ENCODE measurements at regions not wholly inside any gene's neighbourhood (a gene's known extent, or its start where the extent isn't known, plus 50 kb on each side); places are given as distances from the start of the nearest gene placed in this dataset.

GRCh38 chr5:118552731-118553360 lies 435.5 kb downstream of the DTWD2 start:
- no peak overlapping the region for H3K4me3 ChIP-seq (ENCODE audit: low read length)
- no peaks in the 10 kb centered on the region for H3F3A ChIP-seq (ENCODE audit: insufficient read depth, low read length, poor library complexity, severe bottlenecking)

DNA sequence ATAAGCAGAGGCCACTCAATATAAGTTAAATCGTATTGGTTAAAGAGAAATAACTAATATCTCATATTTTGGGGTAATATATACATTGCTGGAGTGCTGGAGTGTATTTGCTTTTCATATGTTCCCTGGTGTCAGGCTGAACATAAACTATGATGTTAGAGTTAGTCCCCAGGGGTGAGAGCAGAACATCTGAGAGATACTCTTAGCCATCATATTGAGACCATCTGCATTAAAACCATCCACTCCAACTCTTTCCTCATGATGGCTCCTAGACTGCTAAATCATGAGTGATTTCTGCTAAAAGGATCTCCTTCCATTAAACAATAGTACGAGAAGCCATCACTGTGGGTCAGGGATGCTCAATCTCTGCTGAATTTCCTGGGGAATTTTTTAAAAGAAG lies 436.2 kb downstream of the DTWD2 start:
- Histone ChIP-seq H3K27ac (ENCODE audit: low read length) (peak overlapping the region; percentile 79), H3K4me3 (ENCODE audit: low read length) (no peak overlapping the region), H2AFZ (ENCODE audit: low read depth, low read length) (no peak overlapping the region), H3F3A (ENCODE audit: insufficient read depth, low read length, poor library complexity, severe bottlenecking) (no peaks in the 10 kb centered on the region), H3K79me2 (replicated peaks; ENCODE audit: insufficient read depth, low read length) (no peaks in the 10 kb centered on the region), H3K27me3 (ENCODE audit: insufficient read depth, low read depth, low read length) (no peaks in the 10 kb centered on the region), H3K4me2 (ENCODE audit: low read length) (peak overlapping the region; percentile 13), H3K9me3 (ENCODE audit: low read length) (no peaks in the 10 kb centered on the region), H4K20me1 (ENCODE audit: insufficient read depth) (no peaks in the 10 kb centered on the region), H3K36me3 (ENCODE audit: insufficient read depth, low read length) (no peaks in the 10 kb centered on the region), H3K9me2 (ENCODE audit: insufficient read depth, low read length) (no peaks in the 10 kb centered on the region), H3K9ac (ENCODE audit: low read length) (peak overlapping the region; percentile 11)
- TF ChIP-seq RAD21 (conservative IDR thresholded peaks at IDR 0.05) (no peak), POLR2AphosphoS5 (IDR thresholded peaks at IDR 0.05) (no peak), SMC3 (conservative IDR thresholded peaks at IDR 0.05; ENCODE audit: poor library complexity) (no peak), MXI1 (conservative IDR thresholded peaks at IDR 0.05; ENCODE audit: poor library complexity, severe bottlenecking) (no peak), TAF1 (IDR thresholded peaks at IDR 0.05; ENCODE audit: low read depth) (no peak), EZH2 (IDR thresholded peaks at IDR 0.05; ENCODE audit: borderline replicate concordance, insufficient read depth, low read length, poor library complexity, severe bottlenecking) (no peak), EP300 (conservative IDR thresholded peaks at IDR 0.05; ENCODE audit: poor library complexity, severe bottlenecking) (no peak), REST (IDR thresholded peaks at IDR 0.05; ENCODE audit: borderline replicate concordance) (no peak)

More at GRCh38 chr5:118552731-118553360, 435.5 kb downstream of the DTWD2 start:
- Histone ChIP-seq H3K36me3 (ENCODE audit: insufficient read depth, low read length) (no peaks in the 10 kb centered on the region), H3K27ac (ENCODE audit: low read length) (peak overlapping the region; percentile 79), H2AFZ (ENCODE audit: low read depth, low read length) (no peak overlapping the region), H3K4me2 (ENCODE audit: low read length) (peak overlapping the region; percentile 13), H4K20me1 (ENCODE audit: insufficient read depth) (no peaks in the 10 kb centered on the region), H3K27me3 (ENCODE audit: insufficient read depth, low read depth, low read length) (no peaks in the 10 kb centered on the region), H3K9me3 (ENCODE audit: low read length) (no peaks in the 10 kb centered on the region), H3K79me2 (replicated peaks; ENCODE audit: insufficient read depth, low read length) (no peaks in the 10 kb centered on the region), H3K9me2 (ENCODE audit: insufficient read depth, low read length) (no peaks in the 10 kb centered on the region), H3K9ac (ENCODE audit: low read length) (peak overlapping the region; percentile 11)
- TF ChIP-seq MXI1 (conservative IDR thresholded peaks at IDR 0.05; ENCODE audit: poor library complexity, severe bottlenecking): no peak
- TF ChIP-seq POLR2AphosphoS5 (IDR thresholded peaks at IDR 0.05): peak; percentile 78
- TF ChIP-seq RAD21 (conservative IDR thresholded peaks at IDR 0.05): peak; percentile 14
- TF ChIP-seq, protein P1, sequence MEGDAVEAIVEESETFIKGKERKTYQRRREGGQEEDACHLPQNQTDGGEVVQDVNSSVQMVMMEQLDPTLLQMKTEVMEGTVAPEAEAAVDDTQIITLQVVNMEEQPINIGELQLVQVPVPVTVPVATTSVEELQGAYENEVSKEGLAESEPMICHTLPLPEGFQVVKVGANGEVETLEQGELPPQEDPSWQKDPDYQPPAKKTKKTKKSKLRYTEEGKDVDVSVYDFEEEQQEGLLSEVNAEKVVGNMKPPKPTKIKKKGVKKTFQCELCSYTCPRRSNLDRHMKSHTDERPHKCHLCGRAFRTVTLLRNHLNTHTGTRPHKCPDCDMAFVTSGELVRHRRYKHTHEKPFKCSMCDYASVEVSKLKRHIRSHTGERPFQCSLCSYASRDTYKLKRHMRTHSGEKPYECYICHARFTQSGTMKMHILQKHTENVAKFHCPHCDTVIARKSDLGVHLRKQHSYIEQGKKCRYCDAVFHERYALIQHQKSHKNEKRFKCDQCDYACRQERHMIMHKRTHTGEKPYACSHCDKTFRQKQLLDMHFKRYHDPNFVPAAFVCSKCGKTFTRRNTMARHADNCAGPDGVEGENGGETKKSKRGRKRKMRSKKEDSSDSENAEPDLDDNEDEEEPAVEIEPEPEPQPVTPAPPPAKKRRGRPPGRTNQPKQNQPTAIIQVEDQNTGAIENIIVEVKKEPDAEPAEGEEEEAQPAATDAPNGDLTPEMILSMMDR (IDR thresholded peaks at IDR 0.05; ENCODE audit: poor library complexity, severe bottlenecking): peak; percentile 14
- no peak for TF ChIP-seq EZH2 (IDR thresholded peaks at IDR 0.05; ENCODE audit: borderline replicate concordance, insufficient read depth, low read length, poor library complexity, severe bottlenecking)
- peak; percentile 96 for TF ChIP-seq REST (IDR thresholded peaks at IDR 0.05; ENCODE audit: borderline replicate concordance)
- TF ChIP-seq EP300 (conservative IDR thresholded peaks at IDR 0.05; ENCODE audit: poor library complexity, severe bottlenecking): peak; percentile 94
